ENCODE measurements at regions not wholly inside any gene's neighbourhood (a gene's known extent, or its start where the extent isn't known, plus 50 kb on each side); places are given as distances from the start of the nearest gene placed in this dataset.
A peak's percentile ranks its signal among the peaks of the same experiment; 100 is the strongest.

DNA sequence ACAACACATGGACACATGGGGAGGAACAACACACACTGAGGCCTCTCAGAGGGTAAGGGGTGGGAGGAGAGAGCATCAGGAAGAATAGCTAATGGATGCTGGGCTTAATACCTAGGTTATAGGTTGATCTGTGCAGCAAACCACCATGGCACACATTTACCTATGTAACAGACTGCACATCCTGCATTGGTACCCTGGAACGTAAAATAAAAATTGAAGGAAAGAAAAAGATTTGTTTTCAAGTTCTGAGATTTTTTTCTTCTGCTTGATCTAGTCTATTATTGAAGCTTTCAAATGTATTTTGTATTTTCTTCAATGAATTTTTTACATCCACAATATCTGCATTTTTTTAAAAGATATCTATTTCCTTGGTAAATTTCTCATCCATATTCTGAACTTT is 59.3 kb upstream of the SLC4A10 start:
- Mint-ChIP-seq H3K27ac (no peak overlapping the region), H3K4me3 (no peak overlapping the region), H3K4me1 (ENCODE audit: low read depth) (no peaks in the 10 kb centered on the region), H3K27me3 (ENCODE audit: insufficient read depth) (no peaks in the 10 kb centered on the region; the same call in 1 of the 2 replicates), H3K36me3 (ENCODE audit: low read depth) (no peaks in the 10 kb centered on the region), H3K9me3 (peaks cover 45% of the 10 kb centered on the region)
- TF ChIP-seq, protein P1, sequence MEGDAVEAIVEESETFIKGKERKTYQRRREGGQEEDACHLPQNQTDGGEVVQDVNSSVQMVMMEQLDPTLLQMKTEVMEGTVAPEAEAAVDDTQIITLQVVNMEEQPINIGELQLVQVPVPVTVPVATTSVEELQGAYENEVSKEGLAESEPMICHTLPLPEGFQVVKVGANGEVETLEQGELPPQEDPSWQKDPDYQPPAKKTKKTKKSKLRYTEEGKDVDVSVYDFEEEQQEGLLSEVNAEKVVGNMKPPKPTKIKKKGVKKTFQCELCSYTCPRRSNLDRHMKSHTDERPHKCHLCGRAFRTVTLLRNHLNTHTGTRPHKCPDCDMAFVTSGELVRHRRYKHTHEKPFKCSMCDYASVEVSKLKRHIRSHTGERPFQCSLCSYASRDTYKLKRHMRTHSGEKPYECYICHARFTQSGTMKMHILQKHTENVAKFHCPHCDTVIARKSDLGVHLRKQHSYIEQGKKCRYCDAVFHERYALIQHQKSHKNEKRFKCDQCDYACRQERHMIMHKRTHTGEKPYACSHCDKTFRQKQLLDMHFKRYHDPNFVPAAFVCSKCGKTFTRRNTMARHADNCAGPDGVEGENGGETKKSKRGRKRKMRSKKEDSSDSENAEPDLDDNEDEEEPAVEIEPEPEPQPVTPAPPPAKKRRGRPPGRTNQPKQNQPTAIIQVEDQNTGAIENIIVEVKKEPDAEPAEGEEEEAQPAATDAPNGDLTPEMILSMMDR (IDR thresholded peaks at IDR 0.05), result no peak
- no peak for DNase-seq

DNA sequence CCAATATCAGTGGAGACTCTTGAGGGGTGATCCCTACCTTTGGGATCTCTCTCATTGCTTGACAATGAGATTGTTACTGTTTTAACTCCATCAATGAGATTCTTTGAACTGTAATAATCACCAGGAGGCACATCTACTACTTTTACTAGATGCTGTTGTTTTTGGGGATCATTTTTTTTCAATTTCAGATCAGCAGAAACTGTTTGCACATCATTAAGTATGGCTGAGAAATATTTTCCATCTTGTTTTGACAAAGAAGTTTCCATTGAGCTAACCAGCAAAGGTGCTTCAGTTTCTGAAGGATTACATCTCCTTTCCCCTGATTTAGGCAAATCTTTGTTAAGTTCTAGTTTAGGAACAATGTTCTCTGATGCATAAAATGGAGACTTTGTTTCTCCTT is 54.8 kb upstream of the SLC4A10 start:
- no peaks in the 10 kb centered on the region for H3K36me3 Mint-ChIP-seq (ENCODE audit: low read depth)
- H3K4me1 Mint-ChIP-seq (ENCODE audit: low read depth), result no peaks in the 10 kb centered on the region
- H3K9me3 Mint-ChIP-seq, result peaks cover 13% of the 10 kb centered on the region
- no peak overlapping the region for H3K4me3 Mint-ChIP-seq
- no peak for DNase-seq
- H3K27ac Mint-ChIP-seq, result no peak overlapping the region
- H3K27me3 Mint-ChIP-seq (ENCODE audit: insufficient read depth), result no peaks in the 10 kb centered on the region; the same call in 1 of the 2 replicates
- TF ChIP-seq, protein P1 (IDR thresholded peaks at IDR 0.05), result no peak

DNA sequence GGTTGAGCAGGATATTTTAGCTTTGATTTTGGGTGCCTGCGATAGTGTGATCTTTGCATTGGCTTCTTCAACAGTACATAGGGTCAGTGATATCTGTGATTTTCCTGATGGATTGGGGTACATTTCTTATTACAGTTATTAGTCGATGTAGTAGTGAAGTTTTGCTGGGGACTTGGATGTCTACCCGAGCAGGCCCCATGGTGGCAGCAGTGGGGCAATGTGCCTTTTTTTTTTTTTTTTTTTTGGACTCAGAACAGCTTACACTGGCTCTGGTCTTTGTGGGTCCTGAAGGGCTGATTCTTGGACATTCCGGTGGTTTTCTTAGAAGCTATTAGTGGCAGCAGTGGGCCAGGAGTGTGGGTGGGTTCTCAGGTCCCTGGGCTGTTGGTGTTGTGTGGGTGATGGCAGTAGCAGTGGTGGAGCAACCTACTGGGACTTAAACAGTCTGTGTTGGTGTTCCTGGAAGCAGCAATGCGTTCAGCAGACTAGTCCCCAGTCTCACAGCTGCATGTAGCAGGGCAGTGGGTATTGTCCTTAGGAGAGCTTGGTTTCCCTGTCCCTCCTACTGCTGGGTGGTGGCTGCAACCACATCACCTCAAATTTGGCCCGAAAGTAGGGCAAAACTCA is 53.7 kb upstream of the SLC4A10 start:
- no peaks in the 10 kb centered on the region; the same call in 1 of the 2 replicates for H3K27me3 Mint-ChIP-seq (ENCODE audit: insufficient read depth)
- no peaks in the 10 kb centered on the region for H3K36me3 Mint-ChIP-seq (ENCODE audit: low read depth)
- no peak overlapping the region for H3K4me3 Mint-ChIP-seq
- no peaks in the 10 kb centered on the region for H3K4me1 Mint-ChIP-seq (ENCODE audit: low read depth)
- H3K9me3 Mint-ChIP-seq, result peaks cover 2% of the 10 kb centered on the region
- TF ChIP-seq, protein P1 (IDR thresholded peaks at IDR 0.05), result peak; percentile 35; the same call in 1 of the 2 replicates
- DNase-seq, result no peak
- no peak overlapping the region for H3K27ac Mint-ChIP-seq

DNA sequence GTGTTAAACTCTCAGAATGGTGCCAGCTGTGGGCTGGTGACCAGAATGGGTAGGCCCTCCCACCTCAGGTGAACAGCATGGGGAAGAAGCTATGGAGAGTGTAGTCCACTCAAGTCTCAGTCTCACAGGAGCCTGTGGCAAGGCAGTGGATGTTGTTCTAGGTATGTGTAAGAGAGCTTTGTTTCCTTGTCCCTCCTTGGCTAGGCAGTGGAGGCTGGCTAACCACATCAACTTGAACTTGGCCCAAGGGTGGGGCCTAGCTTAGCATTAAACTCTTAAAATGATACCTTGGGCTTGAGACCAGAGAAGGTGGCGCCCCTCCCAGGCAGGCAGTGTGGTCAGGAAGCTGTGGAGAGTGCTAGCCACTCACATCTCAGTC is 53.2 kb upstream of the SLC4A10 start:
- TF ChIP-seq, protein P1 (IDR thresholded peaks at IDR 0.05), result no peak
- Mint-ChIP-seq H3K4me3 (no peak overlapping the region), H3K9me3 (no peaks in the 10 kb centered on the region; the same call in 1 of the 2 replicates), H3K36me3 (ENCODE audit: low read depth) (no peaks in the 10 kb centered on the region), H3K27me3 (ENCODE audit: insufficient read depth) (no peaks in the 10 kb centered on the region; the same call in 1 of the 2 replicates), H3K27ac (no peak overlapping the region), H3K4me1 (ENCODE audit: low read depth) (no peaks in the 10 kb centered on the region)
- no peak for DNase-seq

All from HFFc6 (cell line).